ENCODE measurements at regions not wholly inside any gene's neighbourhood (a gene's known extent, or its start where the extent isn't known, plus 50 kb on each side); places are given as distances from the start of the nearest gene placed in this dataset.
"Not testable (repeated sequence)": the region's sequence is repeated elsewhere in the genome, so short reads cannot be mapped to it uniquely, and the experiment has no call there.

GRCh38 chr9:30506749-30507148 lies 1877.7 kb upstream of the ACO1 start:
- no peak for DNase-seq

- DNase-seq: no peak
Observed at GRCh38 chr9:30507166-30507565, 1877.3 kb upstream of the ACO1 start.

- DNase-seq: no peak
Observed at GRCh38 chr9:30511666-30512065, 1872.8 kb upstream of the ACO1 start.

- no peak for DNase-seq
Observed at GRCh38 chr9:30519166-30519565, 1865.3 kb upstream of the ACO1 start.

- no peak for DNase-seq
Observed at GRCh38 chr9:30519756-30520155, 1864.7 kb upstream of the ACO1 start.

GRCh38 chr9:30522061-30522460 lies 1862.4 kb upstream of the ACO1 start:
- no peak for DNase-seq

GRCh38 chr9:30522486-30522885 lies 1862.0 kb upstream of the ACO1 start:
- no peak for DNase-seq

- DNase-seq: no peak
Observed at GRCh38 chr9:30524311-30524710, 1860.1 kb upstream of the ACO1 start.

GRCh38 chr9:30534455-30534854 lies 1850.0 kb upstream of the ACO1 start:
- no peak for DNase-seq

GRCh38 chr9:30534896-30535295 lies 1849.5 kb upstream of the ACO1 start:
- no peak for DNase-seq

GRCh38 chr9:30536494-30536893 lies 1847.9 kb upstream of the ACO1 start:
- DNase-seq: no peak

- not testable (repeated sequence) for DNase-seq
Observed at GRCh38 chr9:30539696-30540095, 1844.7 kb upstream of the ACO1 start.

GRCh38 chr9:30574355-30575151 lies 1809.9 kb upstream of the ACO1 start:
- no peak for DNase-seq

- DNase-seq: no peak
Observed at GRCh38 chr9:30575218-30575617, 1809.2 kb upstream of the ACO1 start.

- DNase-seq: no peak
Observed at GRCh38 chr9:30575691-30576090, 1808.8 kb upstream of the ACO1 start.

GRCh38 chr9:30579810-30580209 lies 1804.6 kb upstream of the ACO1 start:
- DNase-seq: no peak

GRCh38 chr9:30582240-30582639 lies 1802.2 kb upstream of the ACO1 start:
- no peak for DNase-seq

- DNase-seq: no peak
Observed at GRCh38 chr9:30584559-30584958, 1799.9 kb upstream of the ACO1 start.

GRCh38 chr9:30591461-30591860 lies 1793.0 kb upstream of the ACO1 start:
- DNase-seq: no peak

GRCh38 chr9:30597608-30598007 lies 1786.8 kb upstream of the ACO1 start:
- DNase-seq: no peak

GRCh38 chr9:30605936-30606335 lies 1778.5 kb upstream of the ACO1 start:
- no peak for DNase-seq

- DNase-seq: no peak
Observed at GRCh38 chr9:30609713-30610112, 1774.7 kb upstream of the ACO1 start.

GRCh38 chr9:30616782-30617181 lies 1767.7 kb upstream of the ACO1 start:
- not testable (repeated sequence) for DNase-seq

- DNase-seq: no peak
Observed at GRCh38 chr9:30622561-30622960, 1761.9 kb upstream of the ACO1 start.

GRCh38 chr9:30628915-30629567 lies 1755.4 kb upstream of the ACO1 start:
- no peak for DNase-seq

Measured in DMS79 (cell line).